ENCODE measurements at regions not wholly inside any gene's neighbourhood (a gene's known extent, or its start where the extent isn't known, plus 50 kb on each side); places are given as distances from the start of the nearest gene placed in this dataset.

DNA sequence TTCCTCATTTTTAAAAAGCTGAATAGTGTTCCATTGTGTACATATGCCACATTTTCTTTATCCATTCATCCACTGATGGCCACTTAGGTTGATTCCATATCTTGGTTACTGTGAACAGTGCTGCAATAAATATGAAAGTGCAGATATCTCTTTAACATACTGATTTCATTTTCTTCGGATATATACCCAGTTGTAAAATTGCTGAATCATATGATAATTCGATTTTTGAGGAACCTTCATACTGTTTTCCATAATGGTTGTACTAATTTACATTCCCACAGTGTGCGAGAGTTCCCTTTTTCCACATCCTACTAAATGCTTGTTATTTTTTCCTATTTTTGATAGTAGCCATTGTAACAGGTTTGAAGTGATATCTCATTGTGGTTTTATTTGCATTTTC is 263.2 kb downstream of the STK31 start:
- DNase-seq (ENCODE audit: low spot score in 2 of 2, unreplicated experiment in 2 of 2): no peak
- Mint-ChIP-seq H3K4me3 (no peak overlapping the region), H3K36me3 (no peaks in the 10 kb centered on the region), H3K4me1 (peaks cover 24% of the 10 kb centered on the region), H3K9me3 (peaks cover 35% of the 10 kb centered on the region), H3K27me3 (ENCODE audit: low read depth) (no peaks in the 10 kb centered on the region), H3K27ac (no peak overlapping the region)
- no peak for TF ChIP-seq CTCF (IDR thresholded peaks at IDR 0.05; ENCODE audit: unreplicated experiment)

GRCh38 chr7:23980081-23980480 is 270.1 kb downstream of the STK31 start:
- H3K27me3 Mint-ChIP-seq (ENCODE audit: low read depth): no peaks in the 10 kb centered on the region
- no peak for TF ChIP-seq CTCF (IDR thresholded peaks at IDR 0.05; ENCODE audit: unreplicated experiment)
- no peaks in the 10 kb centered on the region for H3K4me1 Mint-ChIP-seq
- DNase-seq (ENCODE audit: low spot score in 2 of 2, unreplicated experiment in 2 of 2): no peak
- peaks cover 30% of the 10 kb centered on the region for H3K9me3 Mint-ChIP-seq
- no peak overlapping the region for H3K27ac Mint-ChIP-seq
- H3K36me3 Mint-ChIP-seq: peaks cover 5% of the 10 kb centered on the region
- H3K4me3 Mint-ChIP-seq: no peak overlapping the region

GRCh38 chr7:23981314-23981713 is 271.3 kb downstream of the STK31 start:
- no peaks in the 10 kb centered on the region for H3K27me3 Mint-ChIP-seq (ENCODE audit: low read depth)
- H3K27ac Mint-ChIP-seq: no peak overlapping the region
- peaks cover 5% of the 10 kb centered on the region for H3K36me3 Mint-ChIP-seq
- H3K9me3 Mint-ChIP-seq: peaks cover 24% of the 10 kb centered on the region
- H3K4me3 Mint-ChIP-seq: no peak overlapping the region
- TF ChIP-seq CTCF (IDR thresholded peaks at IDR 0.05; ENCODE audit: unreplicated experiment): no peak
- H3K4me1 Mint-ChIP-seq: no peaks in the 10 kb centered on the region
- no peak for DNase-seq (ENCODE audit: low spot score in 2 of 2, unreplicated experiment in 2 of 2)

DNA sequence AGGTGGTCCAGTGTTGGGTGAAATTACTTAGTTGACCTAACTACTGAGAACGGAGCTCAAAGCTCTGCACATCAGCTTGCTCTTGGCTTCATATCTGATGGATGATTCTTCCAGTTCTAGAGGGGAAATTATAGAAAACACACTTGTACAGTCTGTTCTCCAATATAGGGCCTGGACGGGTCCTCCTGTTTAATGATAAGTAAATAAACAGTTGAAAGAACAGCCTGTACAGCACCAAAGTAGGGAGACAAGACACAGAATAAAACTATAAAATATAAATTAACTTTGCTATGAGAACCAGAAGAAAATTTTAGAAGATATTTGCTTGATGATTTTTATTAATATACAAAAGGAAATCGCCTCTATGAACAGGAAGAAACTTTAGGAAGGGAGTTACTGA is 271.7 kb downstream of the STK31 start:
- Mint-ChIP-seq H3K9me3 (peaks cover 20% of the 10 kb centered on the region), H3K27ac (no peak overlapping the region), H3K4me3 (no peak overlapping the region), H3K4me1 (no peaks in the 10 kb centered on the region), H3K36me3 (peaks cover 5% of the 10 kb centered on the region), H3K27me3 (ENCODE audit: low read depth) (peaks cover 4% of the 10 kb centered on the region)
- no peak for TF ChIP-seq CTCF (IDR thresholded peaks at IDR 0.05; ENCODE audit: unreplicated experiment)
- DNase-seq (ENCODE audit: low spot score in 2 of 2, unreplicated experiment in 2 of 2): no peak

DNA sequence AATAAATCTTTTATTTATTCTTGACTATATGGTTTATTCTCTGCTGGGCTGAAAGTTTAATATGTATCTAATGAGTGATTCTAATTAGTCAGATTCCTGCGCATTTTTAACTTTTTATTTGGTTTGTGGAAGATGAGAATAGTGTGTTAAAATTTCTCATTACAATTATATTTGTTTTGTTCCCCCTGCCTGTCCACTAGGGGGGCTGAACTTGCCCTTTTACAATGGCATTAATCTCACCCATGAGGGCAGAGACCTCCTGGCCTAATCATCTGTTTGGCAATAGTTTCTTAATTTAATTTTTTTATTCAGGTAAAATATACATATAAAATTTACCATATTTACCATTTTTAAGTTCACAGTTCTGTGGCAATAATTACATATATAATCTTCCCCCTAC is 278.5 kb upstream of the NPY start:
- Mint-ChIP-seq H3K27me3 (ENCODE audit: low read depth) (no peaks in the 10 kb centered on the region), H3K4me1 (no peaks in the 10 kb centered on the region), H3K4me3 (no peak overlapping the region), H3K9me3 (peaks cover 37% of the 10 kb centered on the region), H3K27ac (no peak overlapping the region), H3K36me3 (no peaks in the 10 kb centered on the region)
- no peak for DNase-seq (ENCODE audit: low spot score in 2 of 2, unreplicated experiment in 2 of 2)
- no peak for TF ChIP-seq CTCF (IDR thresholded peaks at IDR 0.05; ENCODE audit: unreplicated experiment)

DNA sequence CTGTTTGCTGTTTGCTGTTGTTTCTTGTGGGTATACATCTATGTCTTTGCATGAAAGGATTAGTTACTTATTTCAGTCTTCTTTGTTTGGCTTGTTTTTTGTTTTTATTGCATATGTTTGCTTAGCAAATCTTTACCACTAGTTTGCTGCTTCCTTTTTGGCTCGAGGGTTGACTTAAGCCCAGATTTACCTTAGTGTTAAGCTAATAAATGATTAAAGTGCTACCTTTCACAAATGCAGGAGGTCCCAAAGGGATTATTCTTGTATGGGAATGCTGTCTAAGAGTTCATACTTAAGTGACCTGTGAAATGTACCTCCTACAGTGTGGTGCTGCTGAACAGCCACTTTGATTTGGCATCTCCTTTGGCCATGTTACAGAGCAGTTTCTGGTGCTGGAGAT is 273.5 kb upstream of the NPY start:
- H3K27ac Mint-ChIP-seq: no peak overlapping the region
- DNase-seq (ENCODE audit: low spot score in 2 of 2, unreplicated experiment in 2 of 2): no peak
- H3K4me1 Mint-ChIP-seq: no peaks in the 10 kb centered on the region
- no peaks in the 10 kb centered on the region for H3K36me3 Mint-ChIP-seq
- peaks cover 61% of the 10 kb centered on the region for H3K9me3 Mint-ChIP-seq
- no peaks in the 10 kb centered on the region for H3K27me3 Mint-ChIP-seq (ENCODE audit: low read depth)
- no peak for TF ChIP-seq CTCF (IDR thresholded peaks at IDR 0.05; ENCODE audit: unreplicated experiment)
- no peak overlapping the region for H3K4me3 Mint-ChIP-seq
